ENCODE measurements at regions not wholly inside any gene's neighbourhood (a gene's known extent, or its start where the extent isn't known, plus 50 kb on each side); places are given as distances from the start of the nearest gene placed in this dataset.

DNA sequence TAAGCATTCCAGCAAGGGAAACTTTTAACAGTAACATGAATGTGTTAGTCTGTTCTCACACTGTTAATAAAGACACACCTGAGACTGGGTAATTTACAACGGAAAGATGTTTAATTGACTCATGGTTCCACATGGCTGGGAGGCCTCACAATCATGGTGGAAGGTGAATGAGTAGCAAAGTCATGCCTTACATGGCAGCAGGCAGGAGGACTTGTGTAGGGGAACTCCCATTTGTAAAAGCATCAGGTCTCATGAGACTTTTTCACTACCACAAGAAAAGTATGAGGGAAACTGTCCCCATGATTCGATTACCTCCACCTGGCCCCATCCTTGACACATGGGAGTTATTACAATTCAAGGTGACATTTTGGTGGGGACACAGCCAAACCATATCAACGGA is 168.3 kb downstream of the PAH start:
- no CpG with 5 or more reads among the region's 3 CpGs for WGBS, 2 experiments (ENCODE audit: extremely low coverage in 2 of 2, insufficient read length in 1 of 2)
- Histone ChIP-seq H2BK120ac (ENCODE audit: low read depth, low read length) (no peak overlapping the region), H2BK5ac (ENCODE audit: low read depth, low read length, poor library complexity, severe bottlenecking) (no peak overlapping the region), H3K9me3 (ENCODE audit: control insufficient read depth, insufficient read depth, low read length) (no peaks in the 10 kb centered on the region), H2BK15ac (ENCODE audit: low read depth, low read length) (no peak overlapping the region), H3K36me3 (ENCODE audit: control insufficient read depth, insufficient read depth, low read length) (no peaks in the 10 kb centered on the region), H3K18ac (ENCODE audit: low read depth, low read length) (no peak overlapping the region), H4K20me1 (ENCODE audit: insufficient read depth, low read length) (no peaks in the 10 kb centered on the region), H3K4me2 (ENCODE audit: low read depth, low read length) (no peak overlapping the region), H4K91ac (ENCODE audit: insufficient read depth, low read depth, low read length) (no peak overlapping the region), H4K5ac (ENCODE audit: low read depth, low read length) (no peak overlapping the region), H3K9me1 (ENCODE audit: insufficient read depth, low read length) (no peaks in the 10 kb centered on the region), H3K23ac (ENCODE audit: low read depth, low read length) (no peak overlapping the region), H2AK9ac (replicated peaks; ENCODE audit: low read depth, low read length, poor library complexity) (no peak overlapping the region), H3K79me1 (ENCODE audit: low read depth in 1 of 2, low read length in 2 of 2) (no peaks in the 10 kb centered on the region), H3K9ac (ENCODE audit: low read depth, low read length) (no peak overlapping the region), H3K4ac (ENCODE audit: low read depth, low read length) (no peak overlapping the region), H3K56ac (ENCODE audit: extremely low read depth, insufficient read depth, low read length) (no peak overlapping the region), H4K8ac (ENCODE audit: low read depth in 2 of 2, low read length in 2 of 2) (no peak overlapping the region), H3K4me1 (ENCODE audit: control insufficient read depth, insufficient read depth, low read length) (no peaks in the 10 kb centered on the region), H2AK5ac (ENCODE audit: low read depth, low read length) (no peak overlapping the region), H3K4me3 (ENCODE audit: insufficient read depth, low read depth, low read length) (no peak overlapping the region), H3K27me3 (ENCODE audit: control insufficient read depth, insufficient read depth, low read length) (no peaks in the 10 kb centered on the region), H2BK20ac (ENCODE audit: low read depth, low read length) (no peak overlapping the region), H3K27ac (ENCODE audit: insufficient read depth, low read length) (no peak overlapping the region), H3K14ac (replicated peaks; ENCODE audit: low read depth, low read length) (no peak overlapping the region), H2AFZ (replicated peaks; ENCODE audit: low read length, poor library complexity) (no peak overlapping the region)
- CTCF ChIA-PET: no interaction called here
- in situ Hi-C loops (cut with MboI; ENCODE audit: low sequenced_read_pairs): loop anchor here (25.0 kb wide), 1 partner anchor 786 kb away; no protein-coding TSS in a partner anchor
- DNase-seq (no peak), ATAC-seq (ENCODE audit: low read depth) (no peak)
- POLR2A ChIA-PET (ENCODE audit: unreplicated experiment): no interaction called here
- no peak for TF ChIP-seq RFX5 (IDR thresholded peaks at IDR 0.05; ENCODE audit: low read depth, low read length)
- no peak for TF ChIP-seq RAD21 (IDR thresholded peaks at IDR 0.05; ENCODE audit: low read length)
- no peak for TF ChIP-seq RCOR1 (IDR thresholded peaks at IDR 0.05; ENCODE audit: insufficient replicate concordance, low read length)
- TF ChIP-seq, protein P1, sequence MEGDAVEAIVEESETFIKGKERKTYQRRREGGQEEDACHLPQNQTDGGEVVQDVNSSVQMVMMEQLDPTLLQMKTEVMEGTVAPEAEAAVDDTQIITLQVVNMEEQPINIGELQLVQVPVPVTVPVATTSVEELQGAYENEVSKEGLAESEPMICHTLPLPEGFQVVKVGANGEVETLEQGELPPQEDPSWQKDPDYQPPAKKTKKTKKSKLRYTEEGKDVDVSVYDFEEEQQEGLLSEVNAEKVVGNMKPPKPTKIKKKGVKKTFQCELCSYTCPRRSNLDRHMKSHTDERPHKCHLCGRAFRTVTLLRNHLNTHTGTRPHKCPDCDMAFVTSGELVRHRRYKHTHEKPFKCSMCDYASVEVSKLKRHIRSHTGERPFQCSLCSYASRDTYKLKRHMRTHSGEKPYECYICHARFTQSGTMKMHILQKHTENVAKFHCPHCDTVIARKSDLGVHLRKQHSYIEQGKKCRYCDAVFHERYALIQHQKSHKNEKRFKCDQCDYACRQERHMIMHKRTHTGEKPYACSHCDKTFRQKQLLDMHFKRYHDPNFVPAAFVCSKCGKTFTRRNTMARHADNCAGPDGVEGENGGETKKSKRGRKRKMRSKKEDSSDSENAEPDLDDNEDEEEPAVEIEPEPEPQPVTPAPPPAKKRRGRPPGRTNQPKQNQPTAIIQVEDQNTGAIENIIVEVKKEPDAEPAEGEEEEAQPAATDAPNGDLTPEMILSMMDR (conservative IDR thresholded peaks at IDR 0.05; ENCODE audit: low read depth, low read length): no peak
- no peak for TF ChIP-seq CEBPB (IDR thresholded peaks at IDR 0.05; ENCODE audit: low read depth, low read length)
- TF ChIP-seq MAFK (IDR thresholded peaks at IDR 0.05; ENCODE audit: low read depth, low read length): no peak
- TF ChIP-seq BHLHE40 (IDR thresholded peaks at IDR 0.05; ENCODE audit: low read depth, low read length): no peak
- no TSS peak for BruUV-seq (replicated peaks)
- dilution Hi-C loops (cut with HindIII; ENCODE audit: low sequenced_read_pairs, unreplicated experiment): no loop called here
- intact Hi-C loops (cut with micrococcal nuclease): loop anchor here (10.0 kb wide), 1 partner anchor 1334 kb away; no protein-coding TSS in a partner anchor
